ENCODE measurements at regions not wholly inside any gene's neighbourhood (a gene's known extent, or its start where the extent isn't known, plus 50 kb on each side); places are given as distances from the start of the nearest gene placed in this dataset.
"Not testable (repeated sequence)": the region's sequence is repeated elsewhere in the genome, so short reads cannot be mapped to it uniquely, and the experiment has no call there.

DNA sequence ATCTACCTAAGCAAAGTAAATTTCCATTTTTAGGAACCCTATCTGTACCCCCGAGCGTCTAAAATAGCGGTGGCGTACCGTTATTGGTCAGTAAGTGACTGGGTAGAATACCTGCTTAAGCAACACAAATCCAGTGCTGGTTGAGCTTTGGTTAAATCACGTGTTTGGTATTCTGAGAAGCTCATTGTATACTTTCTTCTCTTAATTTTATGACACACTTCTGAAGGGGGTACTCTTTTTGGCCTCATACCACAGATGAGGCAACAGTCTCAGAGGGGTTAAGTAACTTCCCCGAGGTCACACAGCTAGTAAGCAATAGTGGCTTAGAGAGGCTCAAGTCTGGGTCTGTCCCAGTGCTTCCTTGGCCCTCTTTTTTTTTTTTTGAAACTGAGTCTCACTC, 151.2 kb downstream of the TFAP2C start:
- Histone ChIP-seq H3K27ac (no peak overlapping the region), H3K4me3 (no peak overlapping the region), H3K4me1 (replicated peaks in 1 of 2) (peaks cover 0 to 4% of the 10 kb centered on the region in 2 donors)
- in situ Hi-C loops (cut with MboI; ENCODE audit: low pct_unique_long_range_greater_than_20kb in 2 of 9, low sequenced_read_pairs in 9 of 9, unreplicated experiment in 9 of 9): no loop called here
- 40 to 84% (median 72%) methylated on average over 2 to 7 of the region's 7 CpGs; no CpG with 5 or more reads in 2 of the 10 experiments for WGBS, 10 experiments
- ATAC-seq (replicated peaks in 6 of 8): no peak

DNA sequence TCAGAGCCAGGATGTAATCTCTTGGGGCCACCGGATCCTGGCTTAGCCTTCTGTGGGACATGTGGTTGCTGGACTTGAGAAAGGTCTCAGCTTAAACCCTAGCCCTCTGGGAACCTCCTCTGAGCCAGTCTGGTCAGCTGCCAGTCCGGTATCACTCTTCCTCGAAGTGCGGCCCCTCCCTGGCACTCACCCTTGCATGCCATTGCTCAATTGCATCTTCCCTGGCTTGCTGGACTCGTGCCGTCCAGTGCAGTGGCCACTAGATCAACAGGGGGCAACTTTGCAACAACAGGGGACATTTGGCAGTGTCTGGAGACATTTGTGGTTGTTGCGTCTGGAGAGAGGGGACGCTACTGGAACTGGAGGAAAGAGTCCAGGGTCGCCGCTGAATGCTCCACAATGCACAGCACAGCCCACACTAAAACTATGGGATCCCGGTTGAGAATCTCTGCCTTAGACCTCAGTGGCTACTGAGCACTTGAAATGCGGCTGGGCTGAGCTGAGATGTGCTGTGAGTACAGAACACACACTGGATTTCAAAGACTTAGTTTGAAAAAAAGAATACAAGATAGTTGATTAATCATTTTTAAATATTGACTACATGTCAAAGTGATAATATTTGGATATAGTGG, 152.1 kb downstream of the TFAP2C start:
- no peak overlapping the region for H3K27ac ChIP-seq
- in situ Hi-C loops (cut with MboI; ENCODE audit: low pct_unique_long_range_greater_than_20kb in 2 of 9, low sequenced_read_pairs in 9 of 9, unreplicated experiment in 9 of 9): no loop called here
- no peak overlapping the region for H3K4me3 ChIP-seq
- WGBS, 10 experiments: 0 to 100% (median 77%) methylated on average over 1 to 10 of the region's 12 CpGs; no CpG with 5 or more reads in 1 of the 10 experiments
- peaks cover 0 to 4% of the 10 kb centered on the region in 2 donors for H3K4me1 ChIP-seq (replicated peaks in 1 of 2)
- ATAC-seq (replicated peaks in 6 of 8): peak in 4 of 8 experiments; percentile 25 to 82 (median 44)

DNA sequence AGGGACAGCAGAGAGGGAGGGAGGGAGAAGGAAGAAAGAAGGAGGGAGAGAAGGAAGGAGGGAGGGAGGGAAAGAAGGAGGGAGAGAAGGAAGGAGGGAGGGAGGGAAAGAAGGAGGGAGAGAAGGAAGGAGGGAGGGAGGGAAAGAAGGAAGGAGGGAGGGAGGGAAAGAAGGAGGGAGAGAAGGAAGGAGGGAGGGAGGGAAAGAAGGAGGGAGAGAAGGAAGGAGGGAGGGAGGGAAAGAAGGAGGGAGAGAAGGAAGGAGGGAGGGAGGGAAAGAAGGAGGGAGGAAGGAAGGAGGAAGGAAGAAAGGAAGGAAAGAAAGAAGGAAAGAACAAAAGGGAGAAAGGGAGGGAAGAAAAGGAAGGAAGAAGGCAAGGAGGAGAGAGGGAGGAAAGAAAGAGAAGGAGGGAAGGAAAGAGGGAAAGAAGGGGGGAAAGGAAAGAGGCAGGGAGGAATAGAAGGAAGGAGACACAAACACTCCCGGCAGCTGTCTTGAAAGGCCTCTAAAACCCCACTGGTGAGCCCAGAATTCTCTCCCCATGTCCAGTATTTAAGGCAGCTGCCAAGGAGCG, 153.0 kb downstream of the TFAP2C start:
- 63 to 87% (median 75%) methylated on average over 1 to 2 of the region's 2 CpGs; no CpG with 5 or more reads in 6 of the 10 experiments for WGBS, 10 experiments
- ATAC-seq (replicated peaks in 6 of 8); H3K4me1 ChIP-seq (replicated peaks in 1 of 2); H3K27ac ChIP-seq; in situ Hi-C loops (cut with MboI; ENCODE audit: low pct_unique_long_range_greater_than_20kb in 2 of 9, low sequenced_read_pairs in 9 of 9, unreplicated experiment in 9 of 9); H3K4me3 ChIP-seq: not testable (repeated sequence)

DNA sequence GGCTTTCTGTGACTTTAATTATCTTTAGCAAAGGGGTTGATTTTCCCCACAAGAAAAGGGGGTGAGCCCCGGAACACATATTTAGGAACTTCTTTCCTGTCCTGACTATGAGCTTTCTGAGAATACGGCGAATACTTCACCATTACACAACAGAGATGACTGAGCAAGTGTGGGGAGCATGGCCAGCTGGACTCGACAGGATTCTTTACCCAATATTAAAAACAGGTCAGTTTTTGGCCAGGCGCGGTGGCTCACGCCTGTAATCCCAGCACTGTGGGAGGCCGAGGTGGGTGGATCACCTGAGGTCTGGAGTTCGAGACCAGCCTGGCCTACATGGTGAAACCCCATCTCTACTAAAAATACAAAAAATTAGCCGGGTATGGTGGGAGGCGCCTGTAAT, 153.7 kb downstream of the TFAP2C start:
- in situ Hi-C loops (cut with MboI; ENCODE audit: low pct_unique_long_range_greater_than_20kb in 2 of 9, low sequenced_read_pairs in 9 of 9, unreplicated experiment in 9 of 9); H3K4me3 ChIP-seq; ATAC-seq (replicated peaks in 6 of 8); H3K4me1 ChIP-seq (replicated peaks in 1 of 2); H3K27ac ChIP-seq: not testable (repeated sequence)
- WGBS, 10 experiments: 35 to 100% (median 86%) methylated on average over 1 to 10 of the region's 11 CpGs; no CpG with 5 or more reads in 2 of the 10 experiments

DNA sequence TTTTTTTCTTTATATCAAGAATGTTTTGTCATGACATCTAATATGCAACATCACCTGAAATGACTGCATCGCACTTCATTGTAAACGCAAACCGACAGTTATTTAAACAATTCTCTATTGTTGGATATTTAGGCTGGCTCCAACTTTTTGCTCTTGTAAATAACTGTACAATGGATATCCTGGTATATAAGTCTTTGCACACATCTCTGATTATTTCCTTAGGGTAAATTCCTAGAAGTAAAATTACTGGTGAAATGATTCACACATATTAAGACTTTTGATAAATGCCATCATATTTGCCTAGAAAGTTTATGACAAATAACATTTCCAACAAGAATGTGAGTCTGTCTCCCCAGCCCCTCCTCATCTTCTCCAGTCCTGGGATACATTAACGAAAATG, 154.7 kb downstream of the TFAP2C start:
- ATAC-seq (replicated peaks in 6 of 8): no peak
- H3K4me3 ChIP-seq: no peak overlapping the region
- H3K4me1 ChIP-seq (replicated peaks in 1 of 2): no peaks in the 10 kb centered on the region
- 73 to 96% (median 90%) methylated on average over 3 to 4 of the region's 4 CpGs; no CpG with 5 or more reads in 2 of the 10 experiments for WGBS, 10 experiments
- in situ Hi-C loops (cut with MboI; ENCODE audit: low pct_unique_long_range_greater_than_20kb in 2 of 9, low sequenced_read_pairs in 9 of 9, unreplicated experiment in 9 of 9): no loop called here
- H3K27ac ChIP-seq: no peak overlapping the region

DNA sequence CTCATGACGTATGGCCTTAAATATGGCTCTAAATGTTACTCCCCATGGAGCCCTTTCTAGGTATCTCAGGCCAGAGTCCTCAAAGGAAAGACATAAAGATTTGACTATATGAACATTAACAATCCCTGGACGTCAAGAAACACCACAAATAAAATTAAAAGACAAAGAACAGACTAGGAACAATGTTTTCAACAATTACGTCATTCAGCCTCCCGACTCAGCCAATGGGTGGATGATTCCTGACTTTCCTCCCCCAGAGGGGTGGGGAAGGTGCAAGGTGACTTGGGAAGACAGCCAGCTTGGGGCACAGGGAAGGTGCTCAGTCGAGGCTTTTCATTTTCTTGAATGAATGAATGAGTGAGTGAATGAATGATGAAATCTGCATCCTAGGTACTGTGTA, 157.4 kb downstream of the TFAP2C start:
- WGBS, 10 experiments: 67 to 100% (median 84%) methylated on average over 1 to 5 of the region's 5 CpGs; no CpG with 5 or more reads in 2 of the 10 experiments
- no peak overlapping the region for H3K27ac ChIP-seq
- in situ Hi-C loops (cut with MboI; ENCODE audit: low pct_unique_long_range_greater_than_20kb in 2 of 9, low sequenced_read_pairs in 9 of 9, unreplicated experiment in 9 of 9): no loop called here
- H3K4me1 ChIP-seq (replicated peaks in 1 of 2): no peaks in the 10 kb centered on the region
- H3K4me3 ChIP-seq: no peak overlapping the region
- no peak for ATAC-seq (replicated peaks in 6 of 8)

DNA sequence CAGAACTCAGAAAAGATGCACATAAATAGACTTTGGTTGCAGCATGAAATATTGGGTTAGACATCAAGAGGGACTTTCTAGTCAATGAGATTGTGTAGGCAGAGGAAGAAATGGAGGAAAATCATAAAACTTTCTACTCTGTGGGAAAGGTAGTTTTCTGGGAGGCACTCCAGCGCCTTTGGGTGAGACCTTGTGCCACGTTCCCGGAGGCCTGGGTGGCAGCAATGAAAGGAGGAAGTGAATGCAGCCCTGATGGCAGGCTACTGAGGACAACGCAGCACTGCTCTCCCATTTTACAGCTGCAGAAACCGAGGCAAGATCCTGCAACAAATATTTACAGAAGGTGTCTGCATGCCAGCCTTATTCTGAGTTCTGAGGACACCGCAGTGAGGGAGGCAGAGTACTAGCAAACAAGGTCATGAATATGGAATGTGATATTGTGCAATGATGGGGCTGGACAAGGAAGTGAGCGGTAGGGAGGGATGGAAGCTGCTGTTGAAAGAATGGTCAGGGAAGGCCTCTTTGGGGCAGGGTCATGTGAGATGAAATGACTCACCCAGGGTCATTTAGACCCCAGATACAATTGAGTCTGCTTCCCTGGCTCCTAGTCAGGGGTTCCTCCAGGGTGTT, 159.1 kb downstream of the TFAP2C start:
- H3K4me3 ChIP-seq: no peak overlapping the region
- peak in 3 of 8 experiments; percentile 92 to 96 (median 94) for ATAC-seq (replicated peaks in 6 of 8)
- in situ Hi-C loops (cut with MboI; ENCODE audit: low pct_unique_long_range_greater_than_20kb in 2 of 9, low sequenced_read_pairs in 9 of 9, unreplicated experiment in 9 of 9): no loop called here
- 34 to 100% (median 89%) methylated on average over 1 to 7 of the region's 7 CpGs; no CpG with 5 or more reads in 1 of the 10 experiments for WGBS, 10 experiments
- H3K27ac ChIP-seq: no peak overlapping the region
- H3K4me1 ChIP-seq (replicated peaks in 1 of 2): no peaks in the 10 kb centered on the region

DNA sequence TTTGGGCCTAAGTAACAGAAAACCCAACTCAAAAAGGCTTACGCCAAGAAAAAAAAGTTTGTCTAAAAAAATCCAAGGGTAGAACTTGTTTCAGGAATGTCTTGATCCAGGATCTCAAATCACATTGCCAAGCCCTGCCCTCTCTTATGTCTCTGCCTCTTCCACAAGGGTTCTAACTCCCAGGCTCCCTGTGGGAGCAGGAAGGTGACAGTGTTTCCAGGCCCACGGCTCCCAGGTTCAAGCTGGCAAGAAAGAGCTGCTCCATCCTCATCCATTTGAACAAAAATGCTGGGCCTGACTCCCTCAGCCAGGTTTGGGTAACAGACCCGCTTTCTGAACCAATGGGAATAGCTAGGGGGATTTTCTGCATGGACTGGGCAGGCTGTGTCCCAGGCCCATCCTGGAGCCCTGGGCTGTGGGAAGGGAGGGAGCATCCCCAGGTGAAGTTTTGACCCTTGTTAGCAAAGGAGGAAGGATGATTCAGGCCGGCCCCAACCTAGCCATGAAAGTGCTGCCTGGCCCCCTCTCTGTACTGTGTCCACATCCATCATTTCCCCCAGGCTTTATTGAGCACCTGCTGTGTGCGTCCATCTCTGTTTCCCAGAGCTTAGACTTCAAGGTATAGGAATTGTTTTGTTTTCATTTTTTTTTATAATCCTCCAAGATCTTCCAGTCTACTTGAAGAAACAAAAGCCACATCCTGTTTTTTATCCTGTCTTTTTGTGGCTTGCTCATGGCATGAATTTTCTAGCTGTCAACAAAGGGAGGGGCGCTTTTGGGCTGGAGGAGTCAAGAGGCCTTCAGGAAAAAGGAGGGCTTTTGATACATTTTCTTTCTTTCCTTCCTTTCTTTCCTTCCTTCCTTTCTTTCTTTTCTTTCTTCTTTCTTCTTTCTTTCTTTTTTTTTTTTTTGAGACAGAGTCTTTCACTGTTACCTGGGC, 159.8 kb downstream of the TFAP2C start:
- WGBS, 10 experiments: 29 to 100% (median 87%) methylated on average over 1 to 4 of the region's 6 CpGs
- H3K27ac ChIP-seq: no peak overlapping the region
- H3K4me3 ChIP-seq: no peak overlapping the region
- no peaks in the 10 kb centered on the region for H3K4me1 ChIP-seq (replicated peaks in 1 of 2)
- in situ Hi-C loops (cut with MboI; ENCODE audit: low pct_unique_long_range_greater_than_20kb in 2 of 9, low sequenced_read_pairs in 9 of 9, unreplicated experiment in 9 of 9): no loop called here
- peak in 2 of 8 experiments; percentile 5 to 9 for ATAC-seq (replicated peaks in 6 of 8)

DNA sequence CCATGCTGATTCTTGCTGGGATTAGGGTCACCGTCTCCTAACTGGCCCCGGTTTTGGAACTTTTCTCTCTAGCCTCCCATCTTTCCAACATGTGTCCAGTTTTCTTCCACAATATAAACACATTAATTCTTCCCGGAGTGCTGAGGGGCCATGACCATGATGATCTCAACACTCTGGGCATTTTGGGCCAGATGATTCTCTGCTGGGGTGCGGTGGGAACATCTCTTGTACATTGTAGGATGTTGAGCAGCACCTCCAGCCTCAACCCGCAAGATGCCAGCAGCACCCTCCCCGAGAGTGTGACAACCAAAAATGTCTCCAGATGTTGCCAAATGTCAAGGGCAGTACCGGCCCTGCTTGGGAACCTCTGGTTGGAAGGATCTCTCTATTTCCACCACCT, 164.8 kb downstream of the TFAP2C start:
- in situ Hi-C loops (cut with MboI; ENCODE audit: low pct_unique_long_range_greater_than_20kb in 2 of 9, low sequenced_read_pairs in 9 of 9, unreplicated experiment in 9 of 9): no loop called here
- ATAC-seq (replicated peaks in 6 of 8): no peak
- H3K4me3 ChIP-seq: no peak overlapping the region
- 70 to 100% (median 91%) methylated on average over 1 to 5 of the region's 7 CpGs; no CpG with 5 or more reads in 5 of the 10 experiments for WGBS, 10 experiments
- H3K4me1 ChIP-seq (replicated peaks in 1 of 2): no peaks in the 10 kb centered on the region
- H3K27ac ChIP-seq: no peak overlapping the region

DNA sequence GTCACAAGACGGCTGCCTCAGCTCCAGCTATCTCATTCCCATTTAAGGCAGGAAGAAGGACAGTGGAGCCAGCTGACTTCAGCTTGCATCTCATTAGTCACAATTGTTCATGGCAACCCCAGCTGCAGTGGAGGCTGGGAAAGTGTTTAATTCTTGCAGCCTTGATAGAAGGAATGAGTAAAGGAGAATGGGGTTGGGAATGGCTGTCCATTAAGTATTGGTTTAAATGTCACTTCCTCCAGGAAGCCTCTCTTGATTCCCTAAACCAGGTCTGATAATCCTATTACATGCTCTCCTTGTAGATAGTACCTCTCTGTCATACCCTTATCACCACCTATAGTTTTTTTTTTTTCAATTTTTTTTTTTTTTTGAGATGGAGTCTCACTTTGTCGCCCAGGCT, 166.4 kb downstream of the TFAP2C start:
- WGBS, 10 experiments: 60 to 100% (median 94%) methylated on average over 1 to 2 of the region's 2 CpGs; no CpG with 5 or more reads in 4 of the 10 experiments
- H3K27ac ChIP-seq: no peak overlapping the region
- H3K4me3 ChIP-seq: no peak overlapping the region
- no peak for ATAC-seq (replicated peaks in 6 of 8)
- in situ Hi-C loops (cut with MboI; ENCODE audit: low pct_unique_long_range_greater_than_20kb in 2 of 9, low sequenced_read_pairs in 9 of 9, unreplicated experiment in 9 of 9): no loop called here
- H3K4me1 ChIP-seq (replicated peaks in 1 of 2): no peaks in the 10 kb centered on the region

DNA sequence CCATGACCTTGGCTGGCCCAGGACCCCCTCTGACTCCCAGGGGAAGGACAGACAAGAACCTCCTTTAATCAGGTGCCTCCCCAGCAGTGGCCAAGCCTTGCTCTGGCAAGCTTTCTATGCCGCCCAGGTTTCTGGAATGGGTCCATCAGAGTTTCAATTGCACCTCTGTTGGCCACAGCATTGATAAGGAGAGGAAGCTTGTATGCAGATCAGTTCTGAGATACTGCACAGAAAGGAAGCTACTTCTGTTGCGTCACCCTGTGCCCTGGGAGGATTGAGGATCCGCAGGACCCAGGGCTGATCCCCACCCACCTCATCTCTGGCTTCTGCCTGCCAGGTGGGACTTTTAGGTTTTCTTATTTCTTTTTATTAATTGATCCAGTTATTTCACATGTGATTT, 167.2 kb downstream of the TFAP2C start:
- Histone ChIP-seq H3K4me1 (replicated peaks in 1 of 2) (no peaks in the 10 kb centered on the region), H3K4me3 (no peak overlapping the region), H3K27ac (no peak overlapping the region)
- no peak for ATAC-seq (replicated peaks in 6 of 8)
- in situ Hi-C loops (cut with MboI; ENCODE audit: low pct_unique_long_range_greater_than_20kb in 2 of 9, low sequenced_read_pairs in 9 of 9, unreplicated experiment in 9 of 9): no loop called here
- WGBS, 10 experiments: 67 to 100% (median 92%) methylated on average over 1 to 3 of the region's 3 CpGs; no CpG with 5 or more reads in 2 of the 10 experiments

DNA sequence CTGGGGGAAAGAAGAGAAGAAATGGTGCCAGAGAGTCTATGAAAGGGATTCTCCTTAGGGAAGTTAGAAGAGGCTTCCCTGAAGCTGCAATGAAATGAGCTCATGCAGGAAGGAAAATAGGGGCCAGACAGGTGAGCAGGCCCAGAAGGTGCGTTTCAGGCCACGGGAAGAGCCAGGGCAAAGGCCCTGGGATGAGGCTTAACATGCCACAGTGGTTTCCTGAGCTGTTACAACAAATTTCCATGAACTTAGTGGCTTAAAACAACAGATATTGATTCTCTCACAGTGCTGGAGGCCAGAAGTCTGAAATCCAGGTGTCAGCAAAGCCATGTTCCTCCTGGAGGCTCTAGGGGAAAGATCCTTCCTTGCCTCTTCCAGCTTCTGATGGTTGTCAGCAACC, 167.9 kb downstream of the TFAP2C start:
- in situ Hi-C loops (cut with MboI; ENCODE audit: low pct_unique_long_range_greater_than_20kb in 2 of 9, low sequenced_read_pairs in 9 of 9, unreplicated experiment in 9 of 9): no loop called here
- H3K4me3 ChIP-seq: no peak overlapping the region
- H3K27ac ChIP-seq: no peak overlapping the region
- no peak for ATAC-seq (replicated peaks in 6 of 8)
- H3K4me1 ChIP-seq (replicated peaks in 1 of 2): no peaks in the 10 kb centered on the region
- 40 to 88% (median 69%) methylated on average over 1 to 2 of the region's 2 CpGs; no CpG with 5 or more reads in 6 of the 10 experiments for WGBS, 10 experiments

DNA sequence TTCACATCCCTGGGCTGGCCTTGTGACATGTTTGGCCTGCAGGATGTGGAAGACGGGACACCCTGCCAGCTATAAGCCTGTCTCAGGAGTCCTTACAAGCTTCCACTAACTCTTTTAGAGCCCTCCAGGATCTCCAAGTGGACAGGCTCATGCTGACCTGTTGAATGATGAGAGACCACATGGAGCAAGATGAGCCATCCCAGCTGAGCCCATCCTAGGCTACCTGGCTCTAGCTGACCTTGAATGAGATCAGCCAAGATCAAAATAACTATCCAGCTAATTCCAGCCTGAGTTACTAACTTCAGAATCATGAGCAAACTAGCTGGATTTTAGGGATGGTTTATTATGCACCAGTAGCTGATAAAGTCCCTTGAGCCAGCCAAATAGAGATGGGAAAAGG, 169.5 kb downstream of the TFAP2C start:
- in situ Hi-C loops (cut with MboI; ENCODE audit: low pct_unique_long_range_greater_than_20kb in 2 of 9, low sequenced_read_pairs in 9 of 9, unreplicated experiment in 9 of 9): no loop called here
- 100% methylated on average over 1 of the region's 1 CpG; no CpG with 5 or more reads in 7 of the 10 experiments for WGBS, 10 experiments
- Histone ChIP-seq H3K27ac (no peak overlapping the region), H3K4me1 (replicated peaks in 1 of 2) (peaks cover 0 to 8% of the 10 kb centered on the region in 2 donors), H3K4me3 (no peak overlapping the region)
- no peak for ATAC-seq (replicated peaks in 6 of 8)
